Suprapubic skin (tissue), 3 donors: ENCODE measurements at regions not wholly inside any gene's neighbourhood (a gene's known extent, or its start where the extent isn't known, plus 50 kb on each side); places are given as distances from the start of the nearest gene placed in this dataset.

Experiments
- EP300 ChIP-seq: sonication (generic); formaldehyde crosslinking; IDR thresholded peaks from one replicate; pipeline ENCODE4 v1.6.1; 2017; ENCODE audit warnings: antibody characterized with exemption
- POLR2A ChIP-seq, 2 donors: fragments of 450-650 bp; IDR thresholded peaks; one replicate each; pipeline ENCODE4 v1.6.1; 2017; ENCODE audit warnings: antibody characterized with exemption in 2 of 2, mild to moderate bottlenecking in 2 of 2, moderate library complexity in 2 of 2
- TF ChIP-seq, protein P1 (sequence below), 2 donors: fragments of 200-600 bp in 1 of 2; fragments of 450-650 bp in 1 of 2; sonication (generic) in 1 of 2; IDR thresholded peaks; one replicate each; pipeline ENCODE4 v1.5.1; 2016 to 2019; ENCODE audit warnings: antibody characterized with exemption in 2 of 2, mild to moderate bottlenecking in 1 of 2, moderate library complexity in 1 of 2

DNA sequence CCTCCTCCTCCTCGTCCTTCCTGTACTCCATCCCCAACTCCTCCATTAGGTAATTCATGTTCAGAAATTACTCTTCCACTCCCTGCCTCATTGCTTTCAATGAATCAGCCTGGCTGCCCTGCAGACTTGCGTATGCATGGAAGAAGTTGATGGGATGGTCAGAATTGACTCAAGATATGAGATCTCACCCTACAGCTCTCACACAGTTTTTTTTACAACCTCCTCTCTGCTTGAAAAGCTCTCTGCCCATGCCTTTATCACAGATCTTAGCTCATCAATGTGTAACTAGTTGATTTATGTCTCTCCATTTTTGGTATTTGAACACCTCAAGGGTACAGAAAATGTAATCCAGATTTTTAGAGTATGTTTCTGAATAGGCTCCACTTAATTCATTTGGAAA is 506.9 kb downstream of the TBC1D4 start:
- TF ChIP-seq POLR2A (IDR thresholded peaks at IDR 0.05) (no peak), EP300 (no peak)
- TF ChIP-seq, protein P1, sequence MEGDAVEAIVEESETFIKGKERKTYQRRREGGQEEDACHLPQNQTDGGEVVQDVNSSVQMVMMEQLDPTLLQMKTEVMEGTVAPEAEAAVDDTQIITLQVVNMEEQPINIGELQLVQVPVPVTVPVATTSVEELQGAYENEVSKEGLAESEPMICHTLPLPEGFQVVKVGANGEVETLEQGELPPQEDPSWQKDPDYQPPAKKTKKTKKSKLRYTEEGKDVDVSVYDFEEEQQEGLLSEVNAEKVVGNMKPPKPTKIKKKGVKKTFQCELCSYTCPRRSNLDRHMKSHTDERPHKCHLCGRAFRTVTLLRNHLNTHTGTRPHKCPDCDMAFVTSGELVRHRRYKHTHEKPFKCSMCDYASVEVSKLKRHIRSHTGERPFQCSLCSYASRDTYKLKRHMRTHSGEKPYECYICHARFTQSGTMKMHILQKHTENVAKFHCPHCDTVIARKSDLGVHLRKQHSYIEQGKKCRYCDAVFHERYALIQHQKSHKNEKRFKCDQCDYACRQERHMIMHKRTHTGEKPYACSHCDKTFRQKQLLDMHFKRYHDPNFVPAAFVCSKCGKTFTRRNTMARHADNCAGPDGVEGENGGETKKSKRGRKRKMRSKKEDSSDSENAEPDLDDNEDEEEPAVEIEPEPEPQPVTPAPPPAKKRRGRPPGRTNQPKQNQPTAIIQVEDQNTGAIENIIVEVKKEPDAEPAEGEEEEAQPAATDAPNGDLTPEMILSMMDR (IDR thresholded peaks at IDR 0.05) = no peak
